Naive thymus-derived CD8-positive, alpha-beta T cell (primary cell): ENCODE measurements at regions not wholly inside any gene's neighbourhood (a gene's known extent, or its start where the extent isn't known, plus 50 kb on each side); places are given as distances from the start of the nearest gene placed in this dataset.

Experiments
- ATAC-seq, 2 donors: fragments of 150-1000 bp; cut with Tn5 transposase in 1 of 2; sonication (Bioruptor Pico), chemical (Tn5 transposase) in 1 of 2; 1 replicate in 1 of 2; 2 replicates in 1 of 2; pipeline ENCODE4 v1.10.0; 2021; ENCODE audit warnings: mild to moderate bottlenecking in 2 of 2, moderate library complexity in 2 of 2
- POLR2A ChIA-PET: fragments of 350-600 bp; sonication (Branson Sonifier 250); formaldehyde crosslinking; loops from one replicate; lab custom pipeline; 2021; ENCODE audit warnings: antibody characterized with exemption; lab: Charles Lee
- DNase-seq, 10 donors: peaks; one replicate each; pipeline versions ENCODE4 v3.0.0 to v3.0.0-alpha.2; 2020 to 2022
- H3K27ac Mint-ChIP-seq, 10 donors: one replicate each; pipeline ENCODE4 v1.8.0; 2020 to 2022; ENCODE audit warnings: mild to moderate bottlenecking in 10 of 10, mixed read lengths in 10 of 10, moderate library complexity in 4 of 10, inconsistent platforms in 1 of 10
- H3K27me3 Mint-ChIP-seq, 5 donors: one replicate each; pipeline ENCODE4 v1.8.0; 2021 to 2022; ENCODE audit warnings: mixed read lengths in 5 of 5
- H3K36me3 Mint-ChIP-seq, 3 donors: one replicate each; pipeline ENCODE4 v1.8.0; 2020 to 2022; ENCODE audit warnings: mixed read lengths in 3 of 3, mild to moderate bottlenecking in 2 of 3, inconsistent platforms in 1 of 3
- H3K4me1 Mint-ChIP-seq, 4 donors: one replicate each; pipeline ENCODE4 v1.8.0; 2021 to 2022; ENCODE audit warnings: mixed read lengths in 4 of 4
- H3K4me3 Mint-ChIP-seq, 10 donors: one replicate each; pipeline ENCODE4 v1.8.0; 2020 to 2022; ENCODE audit warnings: mild to moderate bottlenecking in 10 of 10, mixed read lengths in 10 of 10, moderate library complexity in 6 of 10, inconsistent platforms in 1 of 10
- H3K9me3 Mint-ChIP-seq, 9 donors: one replicate each; pipeline ENCODE4 v1.8.0; 2020 to 2022; ENCODE audit warnings: mixed read lengths in 9 of 9, mild to moderate bottlenecking in 3 of 9, inconsistent platforms in 1 of 9, moderate library complexity in 1 of 9

- no peaks in the 10 kb centered on the region for H3K27me3 Mint-ChIP-seq
- no peak overlapping the region for H3K27ac Mint-ChIP-seq
- H3K4me1 Mint-ChIP-seq: no peaks in the 10 kb centered on the region
- H3K9me3 Mint-ChIP-seq: peaks cover 0 to 26% (median 12%) of the 10 kb centered on the region in 9 donors
- peaks cover 0 to 4% (median 0%) of the 10 kb centered on the region in 3 donors for H3K36me3 Mint-ChIP-seq
- no peak overlapping the region for H3K4me3 Mint-ChIP-seq
- ATAC-seq (no peak), DNase-seq (no peak)
- POLR2A ChIA-PET: no interaction called here
Measured at GRCh38 chr5:114565871-114566270, 204.0 kb downstream of the KCNN2 start.

DNA sequence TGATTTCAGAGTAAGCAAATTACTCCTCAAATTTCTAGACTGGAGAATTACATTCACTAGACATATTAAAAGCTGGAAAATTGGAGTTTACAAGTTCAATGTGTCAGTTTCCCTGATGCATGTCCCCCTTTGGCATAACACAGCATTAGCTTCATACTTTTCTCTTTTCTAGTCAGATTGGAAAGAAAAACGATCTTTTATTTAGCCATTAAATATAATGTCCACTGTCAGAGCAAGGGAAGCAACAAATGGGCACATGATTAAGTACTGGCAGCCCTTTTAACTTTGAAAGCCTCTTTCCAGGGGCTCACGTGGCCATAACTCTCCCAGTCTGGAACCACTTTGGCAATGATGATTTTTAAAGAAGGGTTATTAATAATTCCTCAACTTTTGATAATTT is 203.3 kb downstream of the KCNN2 start:
- ATAC-seq: no peak
- Mint-ChIP-seq H3K27ac (no peak overlapping the region), H3K4me3 (no peak overlapping the region), H3K27me3 (no peaks in the 10 kb centered on the region), H3K4me1 (no peaks in the 10 kb centered on the region), H3K36me3 (peaks cover 0 to 4% (median 0%) of the 10 kb centered on the region in 3 donors), H3K9me3 (peaks cover 0 to 26% (median 11%) of the 10 kb centered on the region in 9 donors)
- DNase-seq: no peak
- POLR2A ChIA-PET: no interaction called here

GRCh38 chr5:114561415-114561814 is 199.5 kb downstream of the KCNN2 start:
- POLR2A ChIA-PET: no interaction called here
- ATAC-seq: no peak
- no peak for DNase-seq
- Mint-ChIP-seq H3K36me3 (peaks cover 0 to 4% (median 0%) of the 10 kb centered on the region in 3 donors), H3K27me3 (no peaks in the 10 kb centered on the region), H3K27ac (peak overlapping the region in 1 of 10 donors; percentile 7), H3K9me3 (peaks cover 0 to 15% (median 1%) of the 10 kb centered on the region in 9 donors), H3K4me1 (no peaks in the 10 kb centered on the region), H3K4me3 (no peak overlapping the region)
